PC-3 (cell line): ENCODE measurements at regions not wholly inside any gene's neighbourhood (a gene's known extent, or its start where the extent isn't known, plus 50 kb on each side); places are given as distances from the start of the nearest gene placed in this dataset.

Experiments
- EZH2 ChIP-seq: fragments of 300-600 bp; sonication (generic); IDR thresholded peaks from one replicate; pipeline ENCODE4 v1.6.1; 2017; ENCODE audit warnings: antibody characterized with exemption, mild to moderate bottlenecking, low read length; ENCODE audit not compliant: unreplicated experiment
- EZH2phosphoT487 ChIP-seq: fragments of 300-600 bp; sonication (generic); IDR thresholded peaks from 2 replicates; pipeline ENCODE4 v1.6.1; 2018; ENCODE audit warnings: mild to moderate bottlenecking, antibody characterized with exemption, low read length, borderline replicate concordance
- TF ChIP-seq, protein P1 (sequence below): fragments of 300-600 bp; sonication (generic); conservative IDR thresholded peaks from 2 replicates; pipeline ENCODE4 v1.5.1; 2017; ENCODE audit warnings: antibody characterized with exemption, low read depth, mild to moderate bottlenecking, low read length

DNA sequence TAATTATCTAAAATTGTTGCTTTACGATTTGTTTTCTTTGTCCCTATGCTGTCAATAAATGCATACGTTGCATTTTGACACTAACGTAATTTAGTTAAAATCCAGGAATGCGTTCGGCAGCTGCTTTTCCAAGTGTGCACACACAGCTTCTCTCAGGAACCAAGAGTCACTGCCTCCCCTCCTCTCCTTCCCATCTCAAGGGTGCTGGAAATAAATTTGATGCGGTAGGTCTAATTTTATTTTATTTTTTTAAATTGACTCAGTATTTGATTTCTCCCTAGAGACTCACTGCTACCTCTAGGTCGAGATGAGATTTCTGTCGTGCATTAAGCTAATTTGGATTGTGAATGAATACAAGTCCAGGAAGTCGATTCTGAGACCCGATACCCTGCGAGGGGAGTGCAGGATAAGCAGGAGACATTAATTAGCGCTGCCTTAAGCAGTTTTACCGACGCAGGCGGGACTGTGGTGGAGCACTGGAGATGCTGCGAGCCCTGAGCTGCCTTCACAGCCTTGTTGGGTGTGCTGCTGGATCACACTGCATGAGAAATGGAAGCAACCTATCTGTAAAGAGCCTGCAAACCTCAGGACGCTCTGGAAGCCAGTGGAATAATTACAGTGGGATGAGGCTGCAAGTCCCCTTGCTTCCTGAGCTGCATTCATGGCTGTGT is 381.2 kb downstream of the C6orf118 start:
- TF ChIP-seq, protein P1, sequence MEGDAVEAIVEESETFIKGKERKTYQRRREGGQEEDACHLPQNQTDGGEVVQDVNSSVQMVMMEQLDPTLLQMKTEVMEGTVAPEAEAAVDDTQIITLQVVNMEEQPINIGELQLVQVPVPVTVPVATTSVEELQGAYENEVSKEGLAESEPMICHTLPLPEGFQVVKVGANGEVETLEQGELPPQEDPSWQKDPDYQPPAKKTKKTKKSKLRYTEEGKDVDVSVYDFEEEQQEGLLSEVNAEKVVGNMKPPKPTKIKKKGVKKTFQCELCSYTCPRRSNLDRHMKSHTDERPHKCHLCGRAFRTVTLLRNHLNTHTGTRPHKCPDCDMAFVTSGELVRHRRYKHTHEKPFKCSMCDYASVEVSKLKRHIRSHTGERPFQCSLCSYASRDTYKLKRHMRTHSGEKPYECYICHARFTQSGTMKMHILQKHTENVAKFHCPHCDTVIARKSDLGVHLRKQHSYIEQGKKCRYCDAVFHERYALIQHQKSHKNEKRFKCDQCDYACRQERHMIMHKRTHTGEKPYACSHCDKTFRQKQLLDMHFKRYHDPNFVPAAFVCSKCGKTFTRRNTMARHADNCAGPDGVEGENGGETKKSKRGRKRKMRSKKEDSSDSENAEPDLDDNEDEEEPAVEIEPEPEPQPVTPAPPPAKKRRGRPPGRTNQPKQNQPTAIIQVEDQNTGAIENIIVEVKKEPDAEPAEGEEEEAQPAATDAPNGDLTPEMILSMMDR, result no peak
- TF ChIP-seq EZH2phosphoT487, result no peak
- TF ChIP-seq EZH2, result no peak
